ENCODE measurements at regions not wholly inside any gene's neighbourhood (a gene's known extent, or its start where the extent isn't known, plus 50 kb on each side); places are given as distances from the start of the nearest gene placed in this dataset.

DNA sequence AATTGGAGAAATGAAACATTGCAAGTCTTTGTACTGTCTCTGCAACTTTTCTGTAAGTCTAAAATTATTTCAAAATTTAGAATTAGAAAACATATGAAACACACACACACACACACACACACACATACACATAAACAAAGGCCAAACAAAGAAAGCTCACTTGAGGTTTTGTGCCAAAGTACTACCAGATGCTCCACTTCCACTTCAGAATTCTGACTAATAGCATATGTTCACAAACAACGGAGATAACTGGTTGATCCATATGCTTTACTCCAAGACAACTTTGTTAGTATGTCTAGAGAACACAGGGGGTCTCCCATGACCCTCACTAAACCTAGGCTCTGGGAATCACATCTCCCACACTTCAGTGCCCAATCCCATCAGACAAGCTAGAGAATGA lies 133.8 kb upstream of the CLEC14A start:
- no peak for TF ChIP-seq BHLHE40 (IDR thresholded peaks at IDR 0.05; ENCODE audit: borderline replicate concordance)
- TF ChIP-seq SP1 (IDR thresholded peaks at IDR 0.05): no peak
- TF ChIP-seq CTBP1 (IDR thresholded peaks at IDR 0.05; ENCODE audit: borderline replicate concordance): no peak
- TF ChIP-seq HDGF (IDR thresholded peaks at IDR 0.05; ENCODE audit: borderline replicate concordance): no peak
